HG02973 (cell line): ENCODE measurements at regions not wholly inside any gene's neighbourhood (a gene's known extent, or its start where the extent isn't known, plus 50 kb on each side); places are given as distances from the start of the nearest gene placed in this dataset.

Experiments used
- ATAC-seq: cut with Tn5 transposase; IDR thresholded peaks from one replicate; pipeline ENCODE4 v1.9.1; 2021; ENCODE audit warnings: moderate library complexity; ENCODE audit not compliant: unreplicated experiment

- no peak for ATAC-seq
Measured at GRCh38 chr18:37742436-37742835, 176.8 kb upstream of the CELF4 start.

- no peak for ATAC-seq
Measured at GRCh38 chr18:37741032-37741623, 175.5 kb upstream of the CELF4 start.

GRCh38 chr18:37734406-37734805 is 168.8 kb upstream of the CELF4 start:
- no peak for ATAC-seq

DNA sequence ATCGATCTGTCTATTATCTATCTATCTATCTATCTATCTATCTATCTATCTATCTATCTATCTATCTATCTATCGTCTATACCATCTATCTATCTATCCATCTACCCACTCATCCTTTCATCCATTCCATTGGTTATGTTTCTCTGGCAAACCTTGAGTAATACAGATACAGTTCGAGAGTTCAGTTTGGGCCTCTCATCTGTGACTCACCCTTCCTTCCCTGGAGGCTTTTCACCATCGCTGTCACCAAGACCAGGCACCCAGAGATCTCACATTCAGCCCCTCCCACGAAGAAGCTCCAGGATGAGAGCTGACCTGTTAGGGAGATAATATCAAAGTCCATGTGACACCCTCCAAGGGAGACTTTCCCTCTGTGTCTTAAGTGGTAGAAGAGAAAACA is 164.1 kb upstream of the CELF4 start:
- ATAC-seq: no peak

DNA sequence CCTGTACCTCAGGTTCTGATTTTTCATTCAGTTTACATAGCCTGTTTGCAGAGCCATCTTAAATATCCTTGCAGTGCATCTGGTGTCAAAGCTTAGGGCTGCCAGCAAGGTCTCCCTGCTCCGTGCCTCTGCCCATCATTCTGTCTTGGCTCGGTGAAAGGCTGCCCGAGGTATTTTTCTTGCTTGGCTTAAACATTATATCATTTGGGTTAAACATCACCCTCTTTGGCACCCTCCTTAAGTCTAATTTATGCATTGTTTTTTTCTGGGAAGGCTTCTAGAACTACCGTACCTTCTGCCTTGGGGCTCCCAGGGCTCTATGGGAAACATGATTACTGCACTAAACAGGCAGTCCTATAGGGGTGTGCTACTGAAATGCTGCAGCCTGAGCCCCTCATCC is 158.6 kb upstream of the CELF4 start:
- ATAC-seq: no peak

GRCh38 chr18:37721544-37722522 is 156.2 kb upstream of the CELF4 start:
- ATAC-seq: no peak

DNA sequence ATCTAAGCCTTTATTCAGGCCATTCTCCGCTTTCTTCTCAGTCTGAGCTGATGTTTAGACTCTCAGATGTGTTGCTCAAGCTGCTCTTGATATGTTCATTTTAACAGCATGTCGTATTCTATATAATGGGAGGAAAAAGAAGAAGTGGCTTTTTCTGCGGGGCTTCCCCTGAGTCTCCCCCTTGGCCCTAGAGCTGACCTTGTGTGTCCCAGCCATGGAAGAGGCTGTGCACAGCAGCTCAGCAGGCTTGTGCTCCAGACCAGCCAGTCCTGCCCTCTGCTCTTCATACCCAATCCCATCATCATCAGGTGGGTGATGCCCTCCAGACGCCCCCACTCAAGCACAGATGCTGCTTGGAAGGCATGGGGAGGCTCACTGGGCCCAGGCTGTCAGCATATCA is 155.1 kb upstream of the CELF4 start:
- ATAC-seq: no peak

- ATAC-seq: no peak
Measured at GRCh38 chr18:37717656-37718055, 152.1 kb upstream of the CELF4 start.

GRCh38 chr18:37717098-37717497 is 151.5 kb upstream of the CELF4 start:
- no peak for ATAC-seq

DNA sequence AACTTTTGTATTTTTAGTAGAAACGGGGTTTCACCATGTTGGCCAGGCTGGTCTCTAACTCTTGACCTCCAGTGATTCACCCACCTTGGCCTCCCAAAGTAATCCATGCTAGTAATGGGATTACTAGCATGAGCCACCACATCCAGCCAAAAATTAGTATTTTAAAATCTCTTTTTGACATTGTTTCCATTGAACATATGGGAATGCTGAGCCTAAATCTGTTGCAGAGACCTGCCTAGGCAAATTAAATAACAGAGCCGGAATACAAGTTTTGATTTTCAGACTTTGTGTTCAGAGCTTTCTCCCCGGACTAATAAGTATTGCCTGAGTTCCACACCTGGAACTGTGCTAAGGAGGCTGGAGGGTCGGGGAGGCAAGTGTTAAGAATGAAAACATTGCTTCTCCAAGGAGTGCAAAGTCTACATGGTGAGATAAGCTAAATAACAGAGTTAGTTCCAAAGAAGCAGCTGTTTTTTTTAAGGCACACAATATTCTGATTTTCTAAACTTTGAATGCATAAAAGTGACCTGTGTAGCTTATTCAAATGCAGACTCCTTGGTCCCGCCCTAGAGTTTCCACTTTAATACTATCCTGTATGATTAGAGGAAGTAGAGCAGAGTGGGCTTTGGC is 150.6 kb upstream of the CELF4 start:
- no peak for ATAC-seq

GRCh38 chr18:37714691-37715090 is 149.1 kb upstream of the CELF4 start:
- ATAC-seq: no peak

DNA sequence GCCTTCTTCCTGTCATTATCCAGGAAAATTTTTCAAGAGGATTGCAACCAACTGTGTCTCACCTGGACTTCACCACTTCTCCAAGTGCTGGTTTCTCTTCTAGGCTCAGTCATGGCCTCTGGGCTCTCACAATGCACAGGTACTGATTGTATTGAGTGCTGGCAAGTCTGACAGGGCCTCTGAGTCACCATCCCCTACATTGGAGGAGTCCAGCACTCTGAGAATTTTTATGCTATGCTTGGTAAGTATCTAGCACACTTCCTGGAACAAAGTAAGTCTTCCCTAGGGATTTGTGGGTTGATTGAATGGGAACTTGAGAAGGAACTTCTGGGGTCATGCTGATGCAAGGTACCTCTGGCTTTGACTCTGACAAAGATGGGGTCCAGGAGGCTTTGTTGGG is 147.2 kb upstream of the CELF4 start:
- ATAC-seq: no peak

DNA sequence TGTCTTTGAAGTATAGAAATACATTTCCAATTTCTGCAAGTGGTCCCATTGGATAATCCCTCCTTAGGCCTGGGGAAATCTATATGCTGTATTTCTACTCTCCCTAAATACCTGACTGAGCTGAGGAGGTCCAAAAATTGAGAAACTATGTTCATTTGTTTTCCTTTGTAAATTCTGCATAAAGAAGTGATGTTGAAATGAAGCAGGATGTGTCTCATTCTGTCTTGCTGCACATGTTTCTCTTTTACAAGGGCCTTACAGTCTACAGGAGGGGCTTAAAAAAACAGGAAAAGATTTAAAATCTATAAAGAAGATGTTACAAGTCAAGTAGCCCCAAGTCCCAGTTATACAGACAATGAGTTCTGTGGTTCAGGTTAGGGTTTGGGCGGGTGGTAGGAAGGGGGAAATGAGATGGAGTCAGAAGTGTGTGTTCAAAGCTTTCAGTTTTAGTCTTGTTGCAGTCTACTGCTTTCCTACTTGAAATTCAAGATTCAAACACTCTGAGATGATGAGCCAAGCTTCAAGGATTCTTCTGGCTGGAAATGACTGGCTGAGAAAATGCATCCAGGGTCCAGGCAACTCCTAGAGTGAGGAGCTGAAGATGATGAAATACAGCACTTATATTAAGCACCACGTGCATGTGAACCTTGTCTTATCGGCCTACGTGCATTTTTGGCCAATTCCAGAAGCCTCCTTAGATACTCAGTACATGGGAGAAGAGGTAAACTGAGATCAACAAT is 146.3 kb upstream of the CELF4 start:
- ATAC-seq: no peak

- no peak for ATAC-seq
Measured at GRCh38 chr18:37710726-37711125, 145.1 kb upstream of the CELF4 start.

- no peak for ATAC-seq
Measured at GRCh38 chr18:37709740-37710139, 144.1 kb upstream of the CELF4 start.

DNA sequence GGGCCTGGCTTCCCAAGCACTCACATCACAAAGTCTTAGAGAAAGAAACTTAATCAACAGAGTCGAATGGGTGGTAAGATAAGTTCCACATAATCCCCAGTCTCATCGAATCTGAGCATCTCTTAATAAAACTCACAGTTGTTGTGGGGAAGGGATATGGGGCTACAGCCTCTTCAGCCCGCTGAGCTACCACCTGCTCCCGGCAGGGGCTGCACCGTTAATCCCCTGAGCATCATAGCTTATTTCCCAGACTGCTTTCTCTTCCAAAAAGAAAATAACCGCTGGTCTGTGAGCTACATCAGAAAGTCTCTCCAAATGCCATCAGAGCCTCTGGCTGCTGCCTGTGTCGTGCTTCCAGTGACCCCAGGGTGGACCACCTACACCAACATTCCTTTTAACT is 139.4 kb upstream of the CELF4 start:
- ATAC-seq: no peak

- no peak for ATAC-seq
Measured at GRCh38 chr18:37702841-37703240, 137.2 kb upstream of the CELF4 start.

GRCh38 chr18:37701967-37702366 is 136.4 kb upstream of the CELF4 start:
- no peak for ATAC-seq

DNA sequence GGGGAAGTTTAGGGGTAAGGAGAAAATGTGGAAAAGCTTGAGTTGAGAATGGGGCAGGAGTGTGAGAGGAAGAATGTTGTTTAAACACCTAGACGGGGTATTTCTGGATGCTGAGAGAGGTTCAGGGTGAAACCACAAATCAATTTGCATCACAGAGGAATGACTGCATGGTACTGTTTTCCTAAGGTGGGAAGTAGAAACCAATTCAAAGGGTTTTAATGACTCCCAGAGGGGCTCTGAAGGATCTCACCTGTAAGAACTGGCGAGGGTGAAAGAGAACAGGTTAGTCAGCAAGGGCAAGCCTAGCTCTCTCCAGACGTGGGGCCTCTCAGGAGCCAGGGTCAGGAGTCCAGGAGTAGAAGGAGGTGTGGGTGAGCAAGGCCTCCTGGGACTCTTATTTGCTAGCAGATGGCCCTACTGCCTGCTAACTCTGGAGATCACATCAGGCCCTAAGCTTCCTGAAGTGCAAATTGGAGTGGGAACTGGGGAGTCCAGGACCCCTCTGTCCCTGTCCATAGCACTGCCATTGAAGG is 133.0 kb upstream of the CELF4 start:
- no peak for ATAC-seq

- ATAC-seq: no peak
Measured at GRCh38 chr18:37694516-37694915, 128.9 kb upstream of the CELF4 start.

DNA sequence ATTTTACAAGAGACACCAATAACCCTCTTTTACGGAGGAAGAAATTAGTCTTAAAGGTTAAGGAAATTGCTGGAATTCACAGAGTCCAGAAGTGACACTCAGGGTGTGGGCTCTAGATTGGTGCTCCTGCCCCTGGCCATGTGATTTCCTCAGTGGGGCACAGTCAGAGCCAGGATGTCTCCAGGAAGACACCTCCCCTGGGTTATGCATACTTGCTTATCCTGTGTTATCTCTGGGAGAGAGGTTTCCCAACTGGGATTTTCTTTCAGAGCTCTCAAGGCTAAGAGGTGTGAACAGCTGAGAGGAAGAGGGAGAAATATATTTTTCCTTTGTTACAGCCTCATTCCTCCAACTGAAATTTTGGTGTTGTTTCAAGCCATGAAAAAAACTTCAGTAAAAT is 125.6 kb upstream of the CELF4 start:
- no peak for ATAC-seq
